GM19023 (cell line): ENCODE measurements at regions not wholly inside any gene's neighbourhood (a gene's known extent, or its start where the extent isn't known, plus 50 kb on each side); places are given as distances from the start of the nearest gene placed in this dataset.
"Not testable (repeated sequence)": the region's sequence is repeated elsewhere in the genome, so short reads cannot be mapped to it uniquely, and the experiment has no call there.

Source experiments
- ATAC-seq: cut with Tn5 transposase; IDR thresholded peaks from one replicate; pipeline ENCODE4 v1.9.1; 2021; ENCODE audit warnings: mild to moderate bottlenecking, moderate library complexity; ENCODE audit not compliant: unreplicated experiment

- no peak for ATAC-seq
Observed at GRCh38 chr20:17822039-17822438, 122.3 kb downstream of the BANF2 start.

- ATAC-seq = not testable (repeated sequence)
Observed at GRCh38 chr20:17821606-17822005, 121.8 kb downstream of the BANF2 start.

GRCh38 chr20:17819395-17820093 is 119.8 kb downstream of the BANF2 start:
- no peak for ATAC-seq

- no peak for ATAC-seq
Observed at GRCh38 chr20:17818187-17818586, 118.4 kb downstream of the BANF2 start.

- ATAC-seq = no peak
Observed at GRCh38 chr20:17816804-17817587, 117.2 kb downstream of the BANF2 start.

- ATAC-seq = no peak
Observed at GRCh38 chr20:17811628-17811965, 111.8 kb downstream of the BANF2 start.

- no peak for ATAC-seq
Observed at GRCh38 chr20:17810847-17811627, 111.3 kb downstream of the BANF2 start.

- ATAC-seq = no peak
Observed at GRCh38 chr20:17810062-17810631, 110.4 kb downstream of the BANF2 start.

GRCh38 chr20:17809362-17810061 is 109.7 kb downstream of the BANF2 start:
- no peak for ATAC-seq

GRCh38 chr20:17808782-17809181 is 109.0 kb downstream of the BANF2 start:
- ATAC-seq = no peak

- ATAC-seq = no peak
Observed at GRCh38 chr20:17808357-17808756, 108.6 kb downstream of the BANF2 start.

GRCh38 chr20:17807651-17808050 is 107.9 kb downstream of the BANF2 start:
- ATAC-seq = no peak

GRCh38 chr20:17806739-17807441 is 107.1 kb downstream of the BANF2 start:
- ATAC-seq = no peak

GRCh38 chr20:17806107-17806506 is 106.3 kb downstream of the BANF2 start:
- ATAC-seq = no peak

GRCh38 chr20:17803765-17804164 is 104.0 kb downstream of the BANF2 start:
- no peak for ATAC-seq

- no peak for ATAC-seq
Observed at GRCh38 chr20:17799575-17800227, 99.9 kb downstream of the BANF2 start.

- no peak for ATAC-seq
Observed at GRCh38 chr20:17798601-17799000, 98.8 kb downstream of the BANF2 start.

GRCh38 chr20:17797579-17797978 is 97.8 kb downstream of the BANF2 start:
- no peak for ATAC-seq

- ATAC-seq = no peak
Observed at GRCh38 chr20:17797161-17797560, 97.4 kb downstream of the BANF2 start.
